Tibial nerve (tissue), 4 donors: ENCODE measurements at regions not wholly inside any gene's neighbourhood (a gene's known extent, or its start where the extent isn't known, plus 50 kb on each side); places are given as distances from the start of the nearest gene placed in this dataset.

Experiments used
- EP300 ChIP-seq, 2 donors: sonication (generic); formaldehyde crosslinking; IDR thresholded peaks; one replicate each; pipeline ENCODE4 v1.6.1; 2017; ENCODE audit warnings: antibody characterized with exemption in 2 of 2, mild to moderate bottlenecking in 1 of 2
- TF ChIP-seq, protein P1 (sequence below), 5 experiments: fragments of 200-600 bp in 3 of 5; fragments of 450-650 bp in 2 of 5; sonication (generic) in 3 of 5; IDR thresholded peaks; one replicate each; pipeline ENCODE4 v1.5.1; 2016 to 2019; ENCODE audit warnings: antibody characterized with exemption in 5 of 5, mild to moderate bottlenecking in 3 of 5, moderate library complexity in 2 of 5

DNA sequence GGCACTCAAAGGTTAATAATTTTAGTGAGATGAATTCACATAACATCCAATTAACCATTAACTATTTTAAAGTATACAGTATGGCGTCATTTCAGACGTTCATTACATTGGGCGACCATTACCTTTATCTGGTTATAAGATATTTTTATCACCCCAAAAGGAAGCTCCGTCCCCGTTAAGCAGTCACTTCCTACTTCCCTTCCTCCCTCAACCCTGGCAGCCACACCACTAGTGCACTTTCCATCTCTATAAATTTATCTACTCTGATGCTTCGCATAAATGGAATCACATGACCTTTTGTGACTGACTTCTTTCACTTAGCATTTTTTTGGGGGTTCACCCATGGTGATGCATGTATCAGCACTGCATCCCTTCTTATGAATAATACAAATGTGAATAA lies 168.3 kb upstream of the PUM3 start:
- TF ChIP-seq, protein P1, sequence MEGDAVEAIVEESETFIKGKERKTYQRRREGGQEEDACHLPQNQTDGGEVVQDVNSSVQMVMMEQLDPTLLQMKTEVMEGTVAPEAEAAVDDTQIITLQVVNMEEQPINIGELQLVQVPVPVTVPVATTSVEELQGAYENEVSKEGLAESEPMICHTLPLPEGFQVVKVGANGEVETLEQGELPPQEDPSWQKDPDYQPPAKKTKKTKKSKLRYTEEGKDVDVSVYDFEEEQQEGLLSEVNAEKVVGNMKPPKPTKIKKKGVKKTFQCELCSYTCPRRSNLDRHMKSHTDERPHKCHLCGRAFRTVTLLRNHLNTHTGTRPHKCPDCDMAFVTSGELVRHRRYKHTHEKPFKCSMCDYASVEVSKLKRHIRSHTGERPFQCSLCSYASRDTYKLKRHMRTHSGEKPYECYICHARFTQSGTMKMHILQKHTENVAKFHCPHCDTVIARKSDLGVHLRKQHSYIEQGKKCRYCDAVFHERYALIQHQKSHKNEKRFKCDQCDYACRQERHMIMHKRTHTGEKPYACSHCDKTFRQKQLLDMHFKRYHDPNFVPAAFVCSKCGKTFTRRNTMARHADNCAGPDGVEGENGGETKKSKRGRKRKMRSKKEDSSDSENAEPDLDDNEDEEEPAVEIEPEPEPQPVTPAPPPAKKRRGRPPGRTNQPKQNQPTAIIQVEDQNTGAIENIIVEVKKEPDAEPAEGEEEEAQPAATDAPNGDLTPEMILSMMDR (IDR thresholded peaks at IDR 0.05), result no peak
- TF ChIP-seq EP300 (IDR thresholded peaks at IDR 0.05), result no peak
